ENCODE measurements at regions not wholly inside any gene's neighbourhood (a gene's known extent, or its start where the extent isn't known, plus 50 kb on each side); places are given as distances from the start of the nearest gene placed in this dataset.
"Not testable (repeated sequence)": the region's sequence is repeated elsewhere in the genome, so short reads cannot be mapped to it uniquely, and the experiment has no call there.

- Histone ChIP-seq H3K27ac (no peak overlapping the region), H3K36me3 (no peaks in the 10 kb centered on the region), H3K9me3 (peaks cover 7 to 8% of the 10 kb centered on the region in 2 donors), H3K4me1 (peaks cover 0 to 4% (median 0%) of the 10 kb centered on the region in 4 donors), H3K4me3 (no peak overlapping the region), H3K27me3 (no peaks in the 10 kb centered on the region)
- no peak for DNase-seq
- 72 to 88% methylated on average over 2 of the region's 2 CpGs for WGBS, 2 donors (ENCODE audit: low coverage in 1 of 2)
- in situ Hi-C loops (cut with MboI; ENCODE audit: low pct_ligation_motif_present in 1 of 4, low pct_unique_long_range_greater_than_20kb in 1 of 4, low sequenced_read_pairs in 3 of 4) = no loop called here
- TF ChIP-seq POLR2A (IDR thresholded peaks at IDR 0.05) (no peak), CTCF (IDR thresholded peaks at IDR 0.05) (no peak), POLR2AphosphoS5 (IDR thresholded peaks at IDR 0.05) (no peak), EP300 (IDR thresholded peaks at IDR 0.05; ENCODE audit: low read depth) (no peak)
- intact Hi-C loops (cut with DNase I; ENCODE audit: low total_unique reads) = no loop called here
These were observed 84.6 kb upstream of the PTGDR start for GRCh38 chr14:52182853-52183252.

DNA sequence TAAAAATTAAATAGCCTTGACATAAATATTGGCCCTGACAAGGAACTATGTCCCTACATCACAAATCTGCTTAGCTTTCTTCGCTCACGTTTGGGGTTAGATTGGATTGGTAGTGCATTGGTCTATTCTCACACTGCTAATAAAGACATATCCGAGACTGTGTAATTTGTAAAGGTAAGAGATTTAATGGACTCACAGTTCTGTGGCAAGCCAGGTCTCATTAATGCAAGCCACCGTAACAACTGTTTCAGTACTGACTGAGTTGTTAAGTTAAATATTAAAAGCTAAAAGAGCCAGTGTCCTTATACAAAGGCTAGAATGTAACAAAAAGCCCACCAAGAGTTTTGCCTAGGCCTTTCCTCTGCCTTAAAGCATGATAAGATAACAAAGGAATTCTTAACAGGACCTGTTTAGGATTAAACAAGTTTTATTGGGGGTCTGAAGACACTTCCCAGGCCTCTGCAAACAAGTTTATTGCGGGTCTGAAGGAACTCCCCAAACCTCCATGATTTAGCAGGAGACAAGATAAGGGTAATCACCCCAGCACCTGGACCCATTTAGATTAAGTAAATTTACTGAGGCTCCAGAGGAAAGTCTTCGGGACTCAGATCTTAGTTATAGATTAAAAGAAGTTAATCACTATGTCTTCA is 88.2 kb upstream of the PTGDR start:
- no peaks in the 10 kb centered on the region for H3K27me3 ChIP-seq
- no peak for DNase-seq
- no peak overlapping the region for H3K4me3 ChIP-seq
- in situ Hi-C loops (cut with MboI; ENCODE audit: low pct_ligation_motif_present in 1 of 4, low pct_unique_long_range_greater_than_20kb in 1 of 4, low sequenced_read_pairs in 3 of 4) = no loop called here
- intact Hi-C loops (cut with DNase I; ENCODE audit: low total_unique reads) = no loop called here
- peaks cover 7 to 8% of the 10 kb centered on the region in 2 donors for H3K9me3 ChIP-seq
- peaks cover 0 to 4% (median 0%) of the 10 kb centered on the region in 4 donors for H3K4me1 ChIP-seq
- no peaks in the 10 kb centered on the region for H3K36me3 ChIP-seq
- no peak overlapping the region for H3K27ac ChIP-seq
- 56 to 64% methylated on average over 5 to 6 of the region's 6 CpGs for WGBS, 2 donors (ENCODE audit: low coverage in 1 of 2)
- no peak for TF ChIP-seq POLR2A (IDR thresholded peaks at IDR 0.05)
- TF ChIP-seq POLR2AphosphoS5 (IDR thresholded peaks at IDR 0.05) = no peak
- TF ChIP-seq CTCF (IDR thresholded peaks at IDR 0.05) = no peak
- TF ChIP-seq EP300 (IDR thresholded peaks at IDR 0.05; ENCODE audit: low read depth) = no peak

GRCh38 chr14:52175982-52176502 is 91.5 kb upstream of the PTGDR start:
- WGBS, 2 donors (ENCODE audit: low coverage in 1 of 2) = 60 to 70% methylated on average over 2 to 6 of the region's 6 CpGs
- in situ Hi-C loops (cut with MboI; ENCODE audit: low pct_ligation_motif_present in 1 of 4, low pct_unique_long_range_greater_than_20kb in 1 of 4, low sequenced_read_pairs in 3 of 4) = no loop called here
- H3K4me3 ChIP-seq = no peak overlapping the region
- peaks cover 0 to 4% (median 0%) of the 10 kb centered on the region in 4 donors for H3K4me1 ChIP-seq
- intact Hi-C loops (cut with DNase I; ENCODE audit: low total_unique reads) = no loop called here
- no peaks in the 10 kb centered on the region for H3K36me3 ChIP-seq
- DNase-seq = peak; percentile 25
- H3K9me3 ChIP-seq = peaks cover 25 to 29% of the 10 kb centered on the region in 2 donors
- TF ChIP-seq EP300 (IDR thresholded peaks at IDR 0.05; ENCODE audit: low read depth) (no peak), CTCF (IDR thresholded peaks at IDR 0.05) (no peak), POLR2AphosphoS5 (IDR thresholded peaks at IDR 0.05) (no peak), POLR2A (IDR thresholded peaks at IDR 0.05) (no peak)
- peak overlapping the region in 1 of 4 donors; percentile 29 for H3K27ac ChIP-seq
- no peaks in the 10 kb centered on the region for H3K27me3 ChIP-seq

- H3K4me3 ChIP-seq; intact Hi-C loops (cut with DNase I; ENCODE audit: low total_unique reads); DNase-seq; H3K36me3 ChIP-seq; in situ Hi-C loops (cut with MboI; ENCODE audit: low pct_ligation_motif_present in 1 of 4, low pct_unique_long_range_greater_than_20kb in 1 of 4, low sequenced_read_pairs in 3 of 4); H3K27me3 ChIP-seq; H3K4me1 ChIP-seq; H3K27ac ChIP-seq: not testable (repeated sequence)
- WGBS, 2 donors (ENCODE audit: low coverage in 1 of 2) = 100% methylated on average over 1 of the region's 1 CpG; no CpG with 5 or more reads in 1 of the 2 donors
- H3K9me3 ChIP-seq = peaks cover 21 to 27% of the 10 kb centered on the region in 2 donors
These were observed 95.6 kb upstream of the PTGDR start for GRCh38 chr14:52171932-52172331.
